ENCODE measurements at regions not wholly inside any gene's neighbourhood (a gene's known extent, or its start where the extent isn't known, plus 50 kb on each side); places are given as distances from the start of the nearest gene placed in this dataset.

DNA sequence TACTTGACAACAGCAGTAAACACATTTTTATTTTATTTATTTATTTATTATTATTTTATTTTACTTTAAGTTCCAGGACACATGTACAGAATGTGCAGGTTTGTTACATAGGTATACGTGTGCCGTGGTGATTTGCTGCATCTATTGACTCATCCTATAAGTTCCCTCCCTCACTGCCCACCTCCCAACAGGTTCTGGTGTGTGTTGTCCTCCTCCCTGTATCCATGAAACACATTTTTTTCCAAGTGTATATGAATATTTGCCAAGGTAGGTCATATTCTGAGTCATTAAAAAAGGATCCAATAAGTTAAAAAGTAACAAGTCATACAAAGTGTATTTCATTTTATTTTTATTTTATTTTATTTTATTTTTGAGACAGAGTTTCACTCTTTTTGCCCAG, 567.3 kb upstream of the KCNMB2 start:
- DNase-seq: no peak

DNA sequence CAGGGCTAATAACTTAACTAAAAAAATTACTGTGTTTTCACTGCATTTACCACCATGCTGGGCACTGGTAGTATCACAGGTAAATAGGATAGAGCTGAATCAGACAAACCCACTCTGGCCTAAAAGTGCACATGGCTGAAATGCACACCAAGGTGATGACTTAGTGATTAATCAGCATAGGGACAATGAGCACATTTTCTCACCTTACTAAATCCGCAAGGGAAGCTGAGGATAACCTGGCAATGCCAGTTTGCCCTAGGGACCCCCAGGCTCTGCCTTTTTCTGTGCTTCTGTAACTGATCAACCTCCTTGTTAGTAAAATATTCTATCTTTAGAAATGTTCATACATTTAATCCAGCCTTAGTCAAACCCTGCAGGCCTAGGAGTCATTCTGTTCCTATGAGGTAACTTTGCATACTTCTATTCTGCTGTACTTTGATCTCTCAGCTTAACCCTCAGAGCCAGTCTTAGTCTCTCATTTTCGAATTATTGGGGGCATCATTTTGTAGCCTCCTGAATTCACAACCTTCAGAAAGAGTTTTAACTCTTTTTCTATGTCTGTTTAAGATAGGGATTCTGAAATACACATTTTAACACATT, 562.9 kb upstream of the KCNMB2 start:
- DNase-seq: no peak

DNA sequence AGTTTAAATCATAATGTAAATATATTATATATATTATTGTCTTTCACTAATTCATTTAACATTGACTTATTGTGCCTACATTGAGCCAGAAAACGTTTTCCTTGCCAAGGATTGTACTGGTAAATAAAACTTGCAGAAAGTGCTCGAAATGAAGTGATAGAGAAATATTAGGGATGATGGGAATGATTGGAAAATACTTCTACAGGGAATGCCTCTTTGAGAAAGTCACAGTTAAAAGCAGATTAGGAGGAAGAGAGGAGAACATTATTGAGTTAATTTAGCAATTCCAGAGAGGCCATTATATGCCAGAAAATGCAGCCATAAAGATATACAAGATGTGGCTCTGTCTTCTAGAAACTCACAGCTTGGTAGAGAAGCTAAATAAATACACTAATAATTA, 560.0 kb upstream of the KCNMB2 start:
- DNase-seq: no peak

DNA sequence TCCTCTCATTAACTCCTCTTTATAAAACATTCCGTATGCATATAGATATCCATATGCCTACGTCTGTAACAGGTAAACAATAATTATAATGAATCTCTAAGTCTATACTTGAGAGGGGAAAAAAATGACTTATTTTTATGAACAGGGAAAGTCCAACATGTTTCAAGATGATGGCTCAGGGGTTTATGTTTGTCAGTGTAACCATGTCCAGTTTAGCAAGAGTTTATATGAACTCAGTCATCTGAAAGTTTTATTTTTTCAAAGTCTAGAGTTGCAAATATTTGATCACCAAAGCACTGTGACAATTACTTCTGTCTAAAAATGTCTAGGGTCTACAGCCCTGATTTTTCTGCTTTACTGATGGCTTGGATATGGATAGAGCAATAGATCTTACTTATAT, 559.4 kb upstream of the KCNMB2 start:
- DNase-seq: no peak

DNA sequence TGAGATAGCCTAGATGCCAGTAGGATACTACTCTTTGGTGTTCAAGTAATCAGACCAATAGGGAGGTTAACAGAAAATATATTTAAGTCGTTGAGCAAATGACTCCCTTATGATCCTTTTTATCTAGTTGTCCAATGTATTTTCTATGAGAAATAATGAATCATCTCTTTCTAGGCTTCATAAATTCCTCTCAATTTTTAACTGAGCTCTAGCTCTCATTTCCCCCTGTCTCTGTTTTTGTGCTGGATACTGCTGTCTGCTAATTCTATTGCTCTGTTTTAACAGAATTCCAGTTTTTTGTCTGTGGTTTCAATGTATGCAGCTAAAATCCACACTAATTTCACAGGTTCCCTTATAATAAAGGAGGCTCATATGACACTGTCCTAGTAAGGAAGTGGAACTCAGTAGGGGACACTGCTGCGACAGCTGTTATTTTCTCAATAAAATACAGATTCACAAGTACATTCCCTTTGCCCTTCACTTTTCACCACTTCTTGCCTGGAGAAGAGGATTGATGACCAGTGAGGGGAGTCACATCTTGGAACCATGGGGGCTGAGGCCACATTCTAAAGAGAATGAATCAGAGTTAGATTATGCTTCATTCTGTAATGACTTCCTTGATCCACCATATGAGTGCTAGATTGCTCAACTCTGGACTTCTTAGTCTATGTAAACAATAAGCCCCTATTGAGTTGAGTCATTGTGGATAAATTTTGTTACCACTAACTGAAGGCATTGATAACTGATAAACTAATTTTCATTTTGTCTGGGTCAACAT, 558.7 kb upstream of the KCNMB2 start:
- DNase-seq: no peak

DNA sequence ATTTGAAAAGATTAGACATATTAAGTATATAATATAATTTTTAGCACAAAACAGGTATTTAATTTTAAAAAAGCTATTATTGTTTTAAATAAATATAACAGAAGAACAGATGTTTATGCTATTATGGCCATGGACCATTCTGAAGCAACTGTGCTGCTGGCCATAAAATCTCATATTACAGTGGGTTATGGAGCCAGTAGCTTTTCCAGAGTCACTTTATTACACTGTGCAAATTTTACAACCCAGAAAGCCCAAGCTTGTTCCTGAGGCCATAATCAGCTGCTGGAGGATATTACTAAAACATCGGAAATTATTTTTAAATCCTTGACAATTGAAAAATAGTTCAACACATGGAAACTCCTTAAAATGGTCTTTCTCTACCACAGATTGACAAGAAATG, 557.3 kb upstream of the KCNMB2 start:
- peak; percentile 58 for DNase-seq

DNA sequence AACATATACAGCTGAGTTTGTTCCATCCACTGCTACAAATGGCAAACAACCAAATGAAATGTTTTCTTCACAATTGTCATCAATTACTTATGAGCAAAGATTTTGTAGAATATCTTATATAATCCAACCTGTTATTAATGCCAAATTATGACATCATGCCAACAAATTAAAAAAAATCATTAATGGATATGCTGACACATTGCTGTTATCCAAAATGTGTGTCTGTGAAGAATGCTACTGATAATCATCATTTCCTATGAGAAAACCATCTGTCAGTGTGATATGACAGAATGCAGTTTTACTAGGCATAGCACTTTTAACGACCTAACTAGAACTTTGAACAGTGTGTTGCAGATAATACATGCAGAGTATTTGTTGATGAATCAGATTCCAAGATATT, 556.5 kb upstream of the KCNMB2 start:
- DNase-seq: no peak

DNA sequence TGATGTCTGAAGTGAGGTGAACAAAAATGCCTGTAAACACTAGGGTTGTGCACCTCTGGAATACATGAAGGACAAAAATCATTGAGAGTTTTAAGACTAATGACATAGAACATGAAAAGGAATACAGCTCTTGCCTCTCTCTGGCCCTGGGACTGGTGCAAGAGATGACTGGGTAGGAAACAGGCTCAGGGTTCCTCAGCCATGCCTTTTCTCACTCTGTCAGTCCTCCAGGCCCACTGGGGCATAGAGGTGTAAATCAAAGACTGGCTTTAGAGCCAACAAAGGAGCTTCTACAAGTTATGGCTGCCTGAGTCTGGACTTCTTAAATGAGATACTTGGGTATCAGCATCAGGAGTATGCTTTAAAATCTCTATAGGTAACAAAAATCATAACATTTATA, 554.7 kb upstream of the KCNMB2 start:
- DNase-seq: no peak

DNA sequence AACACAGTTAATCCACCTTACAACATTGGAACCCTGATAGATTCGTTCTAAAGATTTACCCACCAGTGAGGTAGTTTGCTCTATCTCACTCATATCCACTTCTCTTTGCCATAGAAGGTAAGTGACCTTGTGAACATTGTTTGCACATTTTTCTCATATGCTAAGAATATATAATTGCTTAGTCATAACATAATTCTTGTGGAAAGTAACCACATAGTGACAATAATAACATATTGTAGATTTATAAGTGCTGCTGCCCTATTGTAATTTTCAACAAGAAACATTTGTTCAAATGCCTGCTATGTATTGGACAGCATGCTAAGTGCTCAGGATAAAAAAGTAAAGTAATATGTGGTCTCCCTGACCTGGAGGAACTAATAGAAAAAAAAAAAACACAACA, 554.2 kb upstream of the KCNMB2 start:
- DNase-seq: no peak

DNA sequence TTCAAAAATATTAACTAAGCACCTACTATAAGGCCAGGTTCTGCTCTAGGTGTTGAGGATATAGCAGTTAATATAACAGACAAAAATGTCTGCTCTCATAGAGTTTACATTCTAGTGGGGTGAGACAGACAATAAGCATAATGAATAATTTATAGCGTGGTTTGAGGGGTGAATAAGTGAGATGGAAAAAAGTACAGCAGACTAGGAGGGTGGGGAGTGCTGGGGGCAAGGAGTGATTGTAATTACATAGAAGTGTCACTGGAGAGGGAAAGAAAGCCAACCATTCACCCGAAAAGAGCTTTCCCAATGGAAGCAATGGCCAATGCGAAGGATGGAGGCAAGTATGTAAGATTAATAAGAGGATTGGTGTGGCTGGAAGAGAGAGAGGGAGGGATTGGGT, 552.9 kb upstream of the KCNMB2 start:
- no peak for DNase-seq

DNA sequence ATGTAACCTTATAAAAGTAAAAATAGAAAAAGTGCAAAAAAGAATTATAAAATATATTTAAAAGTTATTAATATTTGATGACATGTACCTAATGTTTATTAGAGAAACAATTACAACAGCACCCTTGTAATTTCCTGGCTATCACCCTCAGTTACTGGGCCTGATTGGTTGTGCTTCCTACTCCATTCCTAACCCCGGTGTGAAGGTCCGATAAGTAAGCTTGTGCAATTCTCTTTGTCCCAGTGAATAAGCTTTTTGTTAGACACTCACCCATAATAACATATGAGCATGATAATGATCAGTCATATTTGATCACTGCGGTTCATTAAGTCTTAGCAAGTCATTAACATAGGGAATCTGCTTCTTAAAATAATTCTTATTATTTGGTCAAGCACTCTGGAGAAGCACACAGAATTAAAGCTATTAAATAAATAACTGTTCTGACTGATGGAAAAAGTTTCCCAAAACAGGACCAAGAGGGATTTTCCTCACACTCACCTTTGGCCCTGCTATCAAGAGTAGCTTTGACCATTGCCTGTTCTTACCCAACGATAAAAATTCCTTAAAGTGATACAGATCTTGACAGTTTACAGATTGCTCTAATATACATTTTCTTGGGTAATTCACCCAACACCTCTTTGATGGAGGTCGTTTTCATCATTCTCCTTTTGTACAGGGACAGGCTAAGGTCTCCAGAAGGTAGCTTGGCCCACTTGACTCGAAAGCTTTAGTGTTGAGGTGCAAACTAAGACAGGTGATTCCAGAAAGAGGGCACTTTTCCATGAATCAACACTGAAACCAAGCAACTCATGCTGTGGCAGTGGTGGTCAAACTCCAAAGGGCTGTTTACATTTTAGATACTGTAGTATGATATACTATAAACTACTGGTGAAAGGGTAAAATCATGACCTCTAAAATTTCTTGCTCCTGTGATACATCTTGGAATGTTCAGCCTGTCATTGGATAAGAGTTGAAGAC, 543.0 kb upstream of the KCNMB2 start:
- no peak for DNase-seq

DNA sequence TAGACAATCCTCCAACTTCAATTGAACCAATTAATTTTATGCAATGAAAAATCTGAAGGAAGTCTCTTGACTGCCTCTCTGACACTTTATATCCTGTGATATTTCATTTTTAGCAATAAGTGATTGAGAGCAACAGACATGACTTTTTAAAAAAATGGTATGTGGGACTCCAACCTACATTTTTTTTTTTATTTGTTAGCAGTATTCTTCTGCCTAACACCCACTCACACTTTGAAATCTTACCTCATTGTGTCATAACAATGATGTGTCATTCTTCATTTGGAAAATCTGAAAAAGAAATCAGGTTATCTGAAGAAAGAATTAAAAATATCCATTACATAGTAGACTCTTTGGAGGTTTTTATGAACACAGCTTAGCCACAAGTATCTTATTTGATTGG, 541.3 kb upstream of the KCNMB2 start:
- DNase-seq: no peak

DNA sequence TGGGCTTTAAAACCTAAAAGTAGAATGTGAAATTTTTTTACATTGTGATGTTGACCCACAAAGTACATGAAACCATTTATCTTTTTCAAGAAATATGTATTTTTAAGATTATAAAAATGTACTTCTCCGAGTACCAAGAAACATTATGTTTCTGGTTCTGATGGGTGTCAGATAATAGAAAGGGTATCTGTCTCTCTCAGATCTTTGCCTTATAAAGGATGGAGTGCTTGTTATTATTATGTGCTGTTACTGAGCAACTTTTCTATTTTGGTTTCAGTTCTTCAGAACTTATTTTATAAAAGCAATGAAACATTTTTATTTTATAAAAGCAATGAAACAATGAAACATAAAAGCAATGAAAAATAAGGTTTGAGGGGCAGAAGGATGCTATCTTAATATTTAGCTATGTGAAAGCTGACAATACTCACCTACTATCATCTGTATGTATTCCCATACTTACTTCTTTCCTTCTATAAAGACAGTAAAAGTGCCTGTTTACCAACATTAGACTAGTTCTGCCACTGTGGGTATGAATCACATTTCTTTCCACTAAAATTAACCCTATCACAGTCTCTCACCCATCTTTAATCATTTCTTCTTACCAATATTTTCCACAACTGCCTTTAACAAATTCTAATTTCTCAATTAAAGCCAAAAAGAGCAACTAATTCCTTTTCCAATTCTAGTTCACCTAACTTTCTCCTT, 540.7 kb upstream of the KCNMB2 start:
- no peak for DNase-seq

DNA sequence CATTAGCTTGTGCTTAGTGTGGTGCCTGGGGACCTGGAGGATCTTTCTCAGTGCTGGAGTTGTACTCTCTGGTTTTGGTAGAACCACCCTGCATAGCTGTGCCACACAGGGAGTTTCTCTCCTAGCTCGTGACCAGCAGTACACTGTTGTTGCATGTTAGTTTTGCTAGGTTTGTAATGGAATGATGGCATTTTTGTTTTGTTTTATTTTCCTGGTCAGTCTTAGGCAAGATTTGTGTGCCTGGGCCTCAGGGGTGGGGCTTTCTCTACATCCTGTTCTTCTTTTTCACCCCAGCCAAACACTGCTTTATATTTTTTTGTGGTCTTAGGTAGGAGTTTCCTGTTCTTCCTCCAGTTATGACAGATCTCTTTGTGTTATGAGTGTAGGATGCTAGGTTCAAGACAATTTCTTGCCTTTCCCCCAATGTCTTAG, 534.5 kb upstream of the KCNMB2 start:
- no peak for DNase-seq

DNA sequence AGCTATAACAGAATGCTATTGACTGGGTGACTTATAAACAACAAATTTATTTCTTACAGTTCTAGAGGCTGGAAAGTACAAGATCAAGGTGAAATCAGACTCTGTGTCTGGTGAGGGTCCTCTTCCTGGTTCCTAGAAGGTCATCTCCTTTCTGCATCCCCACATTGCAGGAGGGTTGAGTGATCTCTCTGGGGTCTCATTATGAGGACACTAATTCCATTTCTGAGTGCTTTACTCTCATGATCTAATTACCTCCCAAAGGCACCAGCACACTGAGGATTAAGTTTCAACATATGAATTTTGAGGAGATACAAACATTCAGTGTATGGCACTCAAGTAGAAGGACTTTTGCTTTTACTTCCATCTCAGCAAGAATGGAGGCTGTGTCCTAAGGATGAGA, 534.1 kb upstream of the KCNMB2 start:
- DNase-seq: no peak

DNA sequence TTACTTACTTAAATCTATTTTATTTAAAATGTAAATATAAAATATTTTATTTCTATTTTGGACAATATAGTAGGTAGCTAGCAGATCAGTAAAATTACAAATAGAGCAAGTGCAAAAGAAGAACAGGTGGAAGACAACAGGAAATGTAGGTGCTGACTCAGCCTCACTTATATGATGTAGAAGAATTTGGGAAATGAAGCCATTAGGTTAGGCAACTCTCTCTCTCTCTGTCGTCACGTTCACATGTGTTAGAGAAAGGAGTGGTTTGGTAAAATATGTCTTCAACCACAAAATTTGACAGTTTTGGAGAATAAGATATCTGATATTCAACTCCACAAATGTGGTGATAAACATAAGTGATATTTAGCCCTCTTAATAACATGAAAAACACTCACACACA, 532.5 kb upstream of the KCNMB2 start:
- DNase-seq: no peak

DNA sequence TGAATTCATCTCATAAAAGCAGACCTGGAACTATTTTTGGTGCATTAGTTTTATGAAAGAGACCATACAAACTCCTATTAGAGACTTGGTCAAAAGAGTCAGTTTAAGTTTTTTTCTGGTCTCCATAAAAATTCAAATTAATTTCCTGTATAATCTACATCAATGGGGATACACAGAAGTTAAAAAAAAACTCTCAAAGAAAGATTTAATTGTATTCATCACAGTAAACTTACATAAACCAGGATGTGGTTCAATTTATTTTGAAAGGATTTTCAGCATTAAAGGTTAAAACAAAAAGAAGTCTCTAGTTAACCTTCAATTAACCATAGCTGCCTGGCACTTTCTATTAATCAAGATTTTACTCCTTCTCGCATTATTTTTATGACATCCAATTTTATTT, 530.3 kb upstream of the KCNMB2 start:
- no peak for DNase-seq

DNA sequence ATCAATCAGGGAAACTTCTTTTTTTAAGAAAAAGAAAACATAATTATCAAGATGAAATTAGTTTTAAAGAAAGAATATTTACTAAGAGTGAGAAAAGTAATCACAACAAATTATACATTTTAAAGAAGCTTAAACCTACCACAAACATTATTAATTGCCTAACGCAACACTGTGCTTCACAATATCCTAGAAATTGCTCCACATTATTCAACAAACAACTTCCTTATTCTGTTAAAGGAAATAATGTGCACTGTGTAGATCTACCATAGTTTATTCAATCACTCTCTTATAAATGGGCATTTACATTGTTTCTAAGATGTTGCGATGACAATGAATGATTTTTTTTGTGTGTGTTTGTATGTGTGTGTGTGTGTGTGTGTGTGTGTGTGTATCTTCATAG, 525.9 kb upstream of the KCNMB2 start:
- no peak for DNase-seq

DNA sequence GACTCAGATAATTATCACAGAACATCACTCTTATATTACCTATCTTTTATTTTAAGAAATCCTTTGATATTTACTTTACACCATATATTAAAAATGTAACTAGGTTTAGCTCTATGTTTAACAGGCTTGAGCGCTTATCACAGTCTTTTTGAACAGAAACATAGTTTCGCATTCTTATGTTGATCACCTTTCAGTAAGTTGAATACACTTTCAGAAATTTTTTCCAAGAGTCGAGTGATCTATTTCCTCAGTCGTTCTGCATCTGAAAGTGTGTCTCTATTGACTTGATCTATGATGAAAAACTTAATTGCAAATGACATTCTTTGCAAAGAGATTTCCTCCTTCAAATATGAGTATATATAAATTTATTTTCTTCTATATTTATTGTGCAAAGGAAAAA, 516.6 kb upstream of the KCNMB2 start:
- no peak for DNase-seq

DNA sequence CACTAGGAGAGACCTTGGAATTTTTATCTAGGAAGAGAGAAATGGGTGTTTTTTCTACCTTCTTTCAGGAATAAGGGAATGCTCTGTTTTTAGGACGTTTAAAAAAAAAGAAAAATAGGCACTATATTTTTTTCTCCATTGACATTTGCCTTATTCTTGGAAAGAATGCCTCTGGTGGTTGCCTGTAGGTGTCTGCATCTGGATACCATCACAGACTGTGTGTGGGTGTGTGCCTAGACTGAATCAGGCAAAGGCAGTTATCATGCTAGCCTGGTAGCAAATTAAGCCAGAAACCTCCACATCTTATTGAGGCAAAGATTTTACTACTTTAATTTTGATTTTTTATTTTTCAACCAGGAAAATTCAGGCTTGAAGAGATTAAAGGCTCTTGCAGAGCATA, 513.6 kb upstream of the KCNMB2 start:
- DNase-seq: no peak

DNA sequence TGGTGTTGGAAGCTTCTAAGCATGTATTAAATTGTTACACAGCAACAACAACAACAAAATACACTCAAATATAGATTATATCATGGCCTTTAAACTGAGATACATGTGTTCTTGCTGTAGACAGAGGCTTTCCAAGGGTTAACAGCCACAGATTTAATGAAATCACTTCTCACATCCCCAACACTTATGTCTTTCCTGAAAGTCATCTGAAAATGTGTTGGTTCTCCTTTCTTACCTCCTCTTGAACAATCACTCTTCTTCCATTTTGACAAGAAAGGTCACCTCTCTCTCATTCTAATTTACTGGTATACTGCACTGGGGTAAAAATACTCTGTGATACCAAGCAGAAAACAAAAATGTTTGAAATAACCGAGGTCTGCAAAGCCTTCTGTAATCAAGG, 507.3 kb upstream of the KCNMB2 start:
- no peak for DNase-seq

DNA sequence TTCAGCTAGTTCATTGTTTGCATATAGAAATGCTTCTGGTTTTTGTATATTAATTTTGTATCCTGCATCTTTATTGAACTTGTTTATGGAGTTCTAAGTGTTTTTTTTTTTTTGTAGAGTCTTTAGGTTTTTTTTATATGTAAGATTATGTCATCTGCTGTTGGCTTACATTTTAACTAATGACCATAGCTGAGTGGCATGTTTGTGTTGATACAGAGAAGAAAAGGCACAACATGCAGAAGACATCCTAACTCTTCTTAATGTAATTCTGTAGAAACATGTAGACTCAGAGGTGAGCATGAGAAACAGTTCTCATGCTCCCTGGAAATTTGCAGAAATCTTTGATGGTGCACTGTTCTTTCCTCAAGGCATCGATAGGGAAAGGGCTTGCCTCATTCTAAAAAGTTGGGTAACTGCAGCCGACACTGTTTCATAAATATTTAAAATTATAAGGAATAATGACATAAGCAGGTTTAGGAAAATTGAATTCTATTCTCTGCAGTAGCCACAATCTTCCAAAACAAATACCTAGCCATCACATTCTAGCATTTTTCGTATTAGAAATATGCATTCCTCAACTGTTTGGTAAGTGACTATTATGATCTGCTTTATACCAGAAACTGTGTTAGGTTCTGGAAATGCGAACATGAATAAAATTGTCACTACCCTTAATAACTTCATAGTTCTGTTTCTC, 499.6 kb upstream of the KCNMB2 start:
- DNase-seq: no peak

Data from hindlimb muscle (tissue), 1 donor.